HEK293 (cell line): ENCODE measurements at regions not wholly inside any gene's neighbourhood (a gene's known extent, or its start where the extent isn't known, plus 50 kb on each side); places are given as distances from the start of the nearest gene placed in this dataset.

Experiments used
- CTCF ChIA-PET: fragments of 350-600 bp; formaldehyde crosslinking; extraction: SDS; loops from one replicate; lab custom pipeline; 2021; ENCODE audit warnings: antibody characterized with exemption; lab: Yijun Ruan, JAX
- POLR2A ChIA-PET: fragments of 300-600 bp; formaldehyde crosslinking; extraction: SDS; loops from one replicate; lab custom pipeline; 2020; ENCODE audit warnings: antibody characterized with exemption, inconsistent platforms; lab: Yijun Ruan, JAX
- H3K27ac ChIP-seq: fragments of 200-500 bp; sonication (Bioruptor generic); 2 replicates; pipeline ENCODE4 v1.5.1; 2014; ENCODE audit warnings: low read depth, low read length, control low read depth, inconsistent platforms; ENCODE audit errors: extremely low read depth
- H3K36me3 ChIP-seq, 2 experiments: fragments of 200-500 bp in 1 of 2; sonication (Bioruptor generic) in 1 of 2; 1 replicate in 1 of 2; 2 replicates in 1 of 2; pipeline ENCODE4 v1.5.1; 2014 to 2017; ENCODE audit warnings: inconsistent platforms in 2 of 2, low read length in 2 of 2; ENCODE audit not compliant: control insufficient read depth in 2 of 2, insufficient read depth in 1 of 2
- H3K4me1 ChIP-seq: fragments of 200-500 bp; sonication (Bioruptor generic); 2 replicates; pipeline ENCODE4 v1.5.1; 2014; ENCODE audit warnings: mild to moderate bottlenecking, low read length, inconsistent platforms; ENCODE audit not compliant: control insufficient read depth, insufficient read depth
- H3K4me3 ChIP-seq: 2 replicates; pipeline ENCODE4 v1.5.1; 2011; ENCODE audit warnings: low read depth, mild to moderate bottlenecking, control low read depth, low read length, moderate library complexity
- H3K9me3 ChIP-seq: fragments of 200-500 bp; sonication (Bioruptor generic); 2 replicates; pipeline ENCODE4 v1.5.1; 2014; ENCODE audit warnings: low read depth, low read length, inconsistent platforms; ENCODE audit not compliant: control insufficient read depth, insufficient read depth
- GLI4 ChIP-seq: fragments of 450-650 bp; formaldehyde crosslinking; IDR thresholded peaks from 2 replicates; pipeline ENCODE4 v1.5.1; 2016; ENCODE audit warnings: missing biosample characterization, missing genetic modification characterization
- HOXA7 ChIP-seq: sonication (generic); formaldehyde crosslinking; IDR thresholded peaks from 2 replicates; pipeline ENCODE4 v1.8.1; 2022; ENCODE audit warnings: missing genetic modification reagents, borderline replicate concordance
- RBAK ChIP-seq: fragments of 450-650 bp; formaldehyde crosslinking; IDR thresholded peaks from 2 replicates; pipeline ENCODE4 v1.5.1; 2016; ENCODE audit warnings: missing biosample characterization, missing genetic modification characterization
- SCRT1 ChIP-seq: fragments of 450-650 bp; formaldehyde crosslinking; IDR thresholded peaks from 2 replicates; pipeline ENCODE4 v1.5.1; 2016; ENCODE audit warnings: missing biosample characterization, missing genetic modification characterization, borderline replicate concordance
- SCRT2 ChIP-seq: fragments of 450-650 bp; formaldehyde crosslinking; IDR thresholded peaks from 2 replicates; pipeline ENCODE4 v1.5.1; 2016; ENCODE audit warnings: missing biosample characterization, missing genetic modification characterization
- SETDB1 ChIP-seq: IDR thresholded peaks from one replicate; pipeline ENCODE4 v1.6.1; 2017; ENCODE audit warnings: mild to moderate bottlenecking, low read length, moderate library complexity, mixed read lengths; ENCODE audit not compliant: insufficient read length
- ZFHX2 ChIP-seq: fragments of 450-650 bp; formaldehyde crosslinking; conservative IDR thresholded peaks from 2 replicates; pipeline ENCODE4 v1.5.1; 2016; ENCODE audit warnings: missing biosample characterization, missing genetic modification characterization
- ZFP41 ChIP-seq: fragments of 450-650 bp; formaldehyde crosslinking; IDR thresholded peaks from 2 replicates; pipeline ENCODE4 v1.5.1; 2016; ENCODE audit warnings: missing biosample characterization, missing genetic modification characterization, borderline replicate concordance
- ZNF10 ChIP-seq: fragments of 450-650 bp; formaldehyde crosslinking; IDR thresholded peaks from 2 replicates; pipeline ENCODE4 v1.5.1; 2017; ENCODE audit warnings: missing biosample characterization, missing genetic modification characterization
- ZNF146 ChIP-seq: fragments of 450-650 bp; formaldehyde crosslinking; IDR thresholded peaks from 2 replicates; pipeline ENCODE4 v1.5.1; 2016; ENCODE audit warnings: missing biosample characterization, missing genetic modification characterization
- ZNF16 ChIP-seq: fragments of 450-650 bp; formaldehyde crosslinking; IDR thresholded peaks from 2 replicates; pipeline ENCODE4 v1.5.1; 2016; ENCODE audit warnings: low read depth, missing biosample characterization, missing genetic modification characterization
- ZNF184 ChIP-seq: fragments of 450-650 bp; IDR thresholded peaks from 2 replicates; pipeline ENCODE4 v1.5.1; 2018; ENCODE audit warnings: missing biosample characterization, mild to moderate bottlenecking, missing genetic modification characterization
- ZNF214 ChIP-seq: fragments of 450-650 bp; formaldehyde crosslinking; IDR thresholded peaks from 2 replicates; pipeline ENCODE4 v1.5.1; 2017; ENCODE audit warnings: missing biosample characterization, mild to moderate bottlenecking, missing genetic modification characterization, borderline replicate concordance
- ZNF266 ChIP-seq: fragments of 450-650 bp; formaldehyde crosslinking; IDR thresholded peaks from 2 replicates; pipeline ENCODE4 v1.5.1; 2016; ENCODE audit warnings: missing biosample characterization, missing genetic modification characterization, low read depth
- ZNF335 ChIP-seq: fragments of 450-650 bp; formaldehyde crosslinking; conservative IDR thresholded peaks from 2 replicates; pipeline ENCODE4 v1.5.1; 2016; ENCODE audit warnings: missing biosample characterization, missing genetic modification characterization
- ZNF433 ChIP-seq: fragments of 450-650 bp; formaldehyde crosslinking; IDR thresholded peaks from 2 replicates; pipeline ENCODE4 v1.5.1; 2016; ENCODE audit warnings: missing biosample characterization, missing genetic modification characterization, low read depth
- ZNF514 ChIP-seq: fragments of 450-650 bp; formaldehyde crosslinking; IDR thresholded peaks from 2 replicates; pipeline ENCODE4 v1.5.1; 2016; ENCODE audit warnings: missing biosample characterization, missing genetic modification characterization
- ZNF555 ChIP-seq: fragments of 450-650 bp; formaldehyde crosslinking; conservative IDR thresholded peaks from 2 replicates; pipeline ENCODE4 v1.5.1; 2017; ENCODE audit warnings: missing biosample characterization, mild to moderate bottlenecking, missing genetic modification characterization, inconsistent platforms
- ZNF571 ChIP-seq: fragments of 450-650 bp; formaldehyde crosslinking; IDR thresholded peaks from 2 replicates; pipeline ENCODE4 v1.5.0; 2017; ENCODE audit warnings: missing biosample characterization, missing genetic modification characterization
- ZNF610 ChIP-seq: fragments of 450-650 bp; formaldehyde crosslinking; IDR thresholded peaks from 2 replicates; pipeline ENCODE4 v1.5.1; 2016; ENCODE audit warnings: missing biosample characterization, missing genetic modification characterization, borderline replicate concordance
- ZNF768 ChIP-seq: fragments of 450-650 bp; formaldehyde crosslinking; IDR thresholded peaks from 2 replicates; pipeline ENCODE4 v1.5.1; 2018; ENCODE audit warnings: missing biosample characterization, mild to moderate bottlenecking, missing genetic modification characterization
- TF ChIP-seq, protein P1 (sequence below): fragments of 450-650 bp; formaldehyde crosslinking; IDR thresholded peaks from 2 replicates; pipeline ENCODE4 v1.5.1; 2016; ENCODE audit warnings: missing biosample characterization, missing genetic modification characterization
- TF ChIP-seq, protein P2 (sequence below): fragments of 450-650 bp; formaldehyde crosslinking; IDR thresholded peaks from 2 replicates; pipeline ENCODE4 v1.5.1; 2016; ENCODE audit warnings: missing biosample characterization, missing genetic modification characterization
- TF ChIP-seq, protein P3 (sequence below): fragments of 450-650 bp; formaldehyde crosslinking; IDR thresholded peaks from 2 replicates; pipeline ENCODE4 v1.5.1; 2017; ENCODE audit warnings: missing biosample characterization, missing genetic modification characterization
- TF ChIP-seq, protein P4 (sequence below): fragments of 450-650 bp; formaldehyde crosslinking; IDR thresholded peaks from 2 replicates; pipeline ENCODE4 v1.5.1; 2016; ENCODE audit warnings: missing biosample characterization, missing genetic modification characterization
- TF ChIP-seq, protein P5 (sequence below): fragments of 450-650 bp; formaldehyde crosslinking; IDR thresholded peaks from 2 replicates; pipeline ENCODE4 v1.5.1; 2016; ENCODE audit warnings: missing biosample characterization, missing genetic modification characterization

DNA sequence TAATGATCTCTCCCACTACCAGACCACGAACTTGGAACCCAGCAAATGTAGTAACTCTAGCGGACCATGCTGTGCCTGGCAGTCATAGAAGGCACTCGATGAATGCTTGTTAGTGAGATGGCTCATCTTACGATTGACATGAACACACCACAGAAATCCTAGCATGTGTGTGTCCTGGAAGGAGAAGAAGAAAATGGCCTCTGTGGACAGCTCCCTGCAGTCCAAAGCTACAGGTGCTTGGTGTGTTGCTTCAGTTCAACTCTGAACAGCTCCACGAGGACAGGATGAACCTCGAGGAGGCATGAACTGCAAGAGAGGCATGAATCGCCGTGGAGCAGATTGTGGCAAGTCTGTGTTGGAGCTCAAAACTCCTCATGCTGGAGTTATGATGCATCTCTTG is 93.5 kb downstream of the KLF6 start:
- TF ChIP-seq, protein P1, sequence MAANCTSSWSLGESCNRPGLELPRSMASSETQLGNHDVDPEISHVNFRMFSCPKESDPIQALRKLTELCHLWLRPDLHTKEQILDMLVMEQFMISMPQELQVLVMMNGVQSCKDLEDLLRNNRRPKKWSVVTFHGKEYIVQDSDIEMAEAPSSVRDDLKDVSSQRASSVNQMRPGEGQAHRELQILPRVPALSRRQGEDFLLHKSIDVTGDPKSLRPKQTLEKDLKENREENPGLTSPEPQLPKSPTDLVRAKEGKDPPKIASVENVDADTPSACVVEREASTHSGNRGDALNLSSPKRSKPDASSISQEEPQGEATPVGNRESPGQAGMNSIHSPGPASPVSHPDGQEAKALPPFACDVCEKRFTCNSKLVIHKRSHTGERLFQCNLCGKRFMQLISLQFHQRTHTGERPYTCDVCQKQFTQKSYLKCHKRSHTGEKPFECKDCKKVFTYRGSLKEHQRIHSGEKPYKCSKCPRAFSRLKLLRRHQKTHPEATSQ (tag by site-specific recombination), result no peak
- TF ChIP-seq ZNF768, result no peak
- no peak for TF ChIP-seq ZNF433 (tag by site-specific recombination)
- TF ChIP-seq SCRT2 (tag by site-specific recombination), result peak; percentile 50; the same call in 1 of the 2 replicates
- peak; percentile 79 for TF ChIP-seq SCRT1 (tag by site-specific recombination)
- TF ChIP-seq, protein P2, sequence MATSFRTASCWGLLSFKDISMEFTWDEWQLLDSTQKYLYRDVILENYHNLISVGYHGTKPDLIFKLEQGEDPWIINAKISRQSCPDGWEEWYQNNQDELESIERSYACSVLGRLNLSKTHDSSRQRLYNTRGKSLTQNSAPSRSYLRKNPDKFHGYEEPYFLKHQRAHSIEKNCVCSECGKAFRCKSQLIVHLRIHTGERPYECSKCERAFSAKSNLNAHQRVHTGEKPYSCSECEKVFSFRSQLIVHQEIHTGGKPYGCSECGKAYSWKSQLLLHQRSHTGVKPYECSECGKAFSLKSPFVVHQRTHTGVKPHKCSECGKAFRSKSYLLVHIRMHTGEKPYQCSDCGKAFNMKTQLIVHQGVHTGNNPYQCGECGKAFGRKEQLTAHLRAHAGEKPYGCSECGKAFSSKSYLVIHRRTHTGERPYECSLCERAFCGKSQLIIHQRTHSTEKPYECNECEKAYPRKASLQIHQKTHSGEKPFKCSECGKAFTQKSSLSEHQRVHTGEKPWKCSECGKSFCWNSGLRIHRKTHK, result no peak
- TF ChIP-seq HOXA7, result no peak
- no peak for TF ChIP-seq ZFHX2 (tag by site-specific recombination)
- TF ChIP-seq ZNF555 (tag by site-specific recombination), result no peak
- no peak for TF ChIP-seq RBAK (tag by site-specific recombination)
- no peak for TF ChIP-seq ZNF335
- TF ChIP-seq GLI4, result no peak
- no peak for TF ChIP-seq SETDB1
- no peak for TF ChIP-seq ZNF214
- no peak for TF ChIP-seq ZNF266
- no peak for TF ChIP-seq ZNF610 (tag by site-specific recombination)
- no peak for TF ChIP-seq ZNF10 (tag by site-specific recombination)
- TF ChIP-seq ZFP41 (tag by site-specific recombination), result no peak
- TF ChIP-seq ZNF16 (tag by site-specific recombination), result no peak
- TF ChIP-seq ZNF146 (tag by site-specific recombination), result no peak
- TF ChIP-seq, protein P3, sequence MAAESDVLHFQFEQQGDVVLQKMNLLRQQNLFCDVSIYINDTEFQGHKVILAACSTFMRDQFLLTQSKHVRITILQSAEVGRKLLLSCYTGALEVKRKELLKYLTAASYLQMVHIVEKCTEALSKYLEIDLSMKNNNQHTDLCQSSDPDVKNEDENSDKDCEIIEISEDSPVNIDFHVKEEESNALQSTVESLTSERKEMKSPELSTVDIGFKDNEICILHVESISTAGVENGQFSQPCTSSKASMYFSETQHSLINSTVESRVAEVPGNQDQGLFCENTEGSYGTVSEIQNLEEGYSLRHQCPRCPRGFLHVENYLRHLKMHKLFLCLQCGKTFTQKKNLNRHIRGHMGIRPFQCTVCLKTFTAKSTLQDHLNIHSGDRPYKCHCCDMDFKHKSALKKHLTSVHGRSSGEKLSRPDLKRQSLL, result no peak
- no peak for TF ChIP-seq ZNF514 (tag by site-specific recombination)
- TF ChIP-seq, protein P4, sequence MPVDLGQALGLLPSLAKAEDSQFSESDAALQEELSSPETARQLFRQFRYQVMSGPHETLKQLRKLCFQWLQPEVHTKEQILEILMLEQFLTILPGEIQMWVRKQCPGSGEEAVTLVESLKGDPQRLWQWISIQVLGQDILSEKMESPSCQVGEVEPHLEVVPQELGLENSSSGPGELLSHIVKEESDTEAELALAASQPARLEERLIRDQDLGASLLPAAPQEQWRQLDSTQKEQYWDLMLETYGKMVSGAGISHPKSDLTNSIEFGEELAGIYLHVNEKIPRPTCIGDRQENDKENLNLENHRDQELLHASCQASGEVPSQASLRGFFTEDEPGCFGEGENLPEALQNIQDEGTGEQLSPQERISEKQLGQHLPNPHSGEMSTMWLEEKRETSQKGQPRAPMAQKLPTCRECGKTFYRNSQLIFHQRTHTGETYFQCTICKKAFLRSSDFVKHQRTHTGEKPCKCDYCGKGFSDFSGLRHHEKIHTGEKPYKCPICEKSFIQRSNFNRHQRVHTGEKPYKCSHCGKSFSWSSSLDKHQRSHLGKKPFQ (tag by site-specific recombination), result no peak
- no peak for TF ChIP-seq ZNF184 (tag by site-specific recombination)
- TF ChIP-seq, protein P5, sequence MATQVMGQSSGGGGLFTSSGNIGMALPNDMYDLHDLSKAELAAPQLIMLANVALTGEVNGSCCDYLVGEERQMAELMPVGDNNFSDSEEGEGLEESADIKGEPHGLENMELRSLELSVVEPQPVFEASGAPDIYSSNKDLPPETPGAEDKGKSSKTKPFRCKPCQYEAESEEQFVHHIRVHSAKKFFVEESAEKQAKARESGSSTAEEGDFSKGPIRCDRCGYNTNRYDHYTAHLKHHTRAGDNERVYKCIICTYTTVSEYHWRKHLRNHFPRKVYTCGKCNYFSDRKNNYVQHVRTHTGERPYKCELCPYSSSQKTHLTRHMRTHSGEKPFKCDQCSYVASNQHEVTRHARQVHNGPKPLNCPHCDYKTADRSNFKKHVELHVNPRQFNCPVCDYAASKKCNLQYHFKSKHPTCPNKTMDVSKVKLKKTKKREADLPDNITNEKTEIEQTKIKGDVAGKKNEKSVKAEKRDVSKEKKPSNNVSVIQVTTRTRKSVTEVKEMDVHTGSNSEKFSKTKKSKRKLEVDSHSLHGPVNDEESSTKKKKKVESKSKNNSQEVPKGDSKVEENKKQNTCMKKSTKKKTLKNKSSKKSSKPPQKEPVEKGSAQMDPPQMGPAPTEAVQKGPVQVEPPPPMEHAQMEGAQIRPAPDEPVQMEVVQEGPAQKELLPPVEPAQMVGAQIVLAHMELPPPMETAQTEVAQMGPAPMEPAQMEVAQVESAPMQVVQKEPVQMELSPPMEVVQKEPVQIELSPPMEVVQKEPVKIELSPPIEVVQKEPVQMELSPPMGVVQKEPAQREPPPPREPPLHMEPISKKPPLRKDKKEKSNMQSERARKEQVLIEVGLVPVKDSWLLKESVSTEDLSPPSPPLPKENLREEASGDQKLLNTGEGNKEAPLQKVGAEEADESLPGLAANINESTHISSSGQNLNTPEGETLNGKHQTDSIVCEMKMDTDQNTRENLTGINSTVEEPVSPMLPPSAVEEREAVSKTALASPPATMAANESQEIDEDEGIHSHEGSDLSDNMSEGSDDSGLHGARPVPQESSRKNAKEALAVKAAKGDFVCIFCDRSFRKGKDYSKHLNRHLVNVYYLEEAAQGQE (tag by site-specific recombination), result peak; percentile 90
- no peak for TF ChIP-seq ZNF571
- TF ChIP-seq, all 188 proteins: peak for 3
- no peaks in the 10 kb centered on the region for H3K9me3 ChIP-seq
- POLR2A ChIA-PET, result no interaction called here
- no peaks in the 10 kb centered on the region for H3K36me3 ChIP-seq
- CTCF ChIA-PET, result no interaction called here
- no peak overlapping the region for H3K27ac ChIP-seq
- H3K4me3 ChIP-seq, result no peak overlapping the region
- H3K4me1 ChIP-seq, result peaks cover 7% of the 10 kb centered on the region; the same call in 1 of the 2 replicates
